Femur (tissue), 1 donor: ENCODE measurements at regions not wholly inside any gene's neighbourhood (a gene's known extent, or its start where the extent isn't known, plus 50 kb on each side); places are given as distances from the start of the nearest gene placed in this dataset.

Experiments used
- DNase-seq: peaks from one replicate; pipeline ENCODE4 v3.0.0-alpha.2; 2017

- no peak for DNase-seq
These were observed 77.0 kb downstream of the SLC25A47 start for GRCh38 chr14:100400115-100400514.

- no peak for DNase-seq
These were observed 78.0 kb downstream of the SLC25A47 start for GRCh38 chr14:100401031-100401692.

GRCh38 chr14:100401792-100402191, 78.7 kb downstream of the SLC25A47 start:
- no peak for DNase-seq

- DNase-seq, result no peak
These were observed 79.5 kb downstream of the SLC25A47 start for GRCh38 chr14:100402631-100403030.

DNA sequence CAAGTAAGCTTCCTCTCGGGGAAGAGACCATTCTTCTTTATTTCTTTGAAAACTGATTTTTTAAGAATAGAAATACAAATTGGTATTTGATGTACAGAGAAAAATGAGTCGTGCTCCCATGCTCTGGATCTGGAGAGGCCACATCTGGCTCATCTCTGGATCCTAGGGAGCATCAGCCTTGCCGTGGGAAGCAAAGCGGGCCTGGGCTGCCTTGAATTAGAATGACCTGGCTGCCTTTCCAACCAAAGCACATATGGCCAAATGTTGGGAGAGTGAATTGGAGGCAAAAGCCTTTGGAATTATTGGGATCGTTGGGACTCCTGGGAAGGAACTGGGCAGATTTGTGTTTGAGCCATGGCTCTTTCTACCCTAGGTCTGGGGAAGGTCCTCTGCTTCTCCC, 80.0 kb downstream of the SLC25A47 start:
- no peak for DNase-seq

GRCh38 chr14:100403802-100404365, 80.7 kb downstream of the SLC25A47 start:
- no peak for DNase-seq

DNA sequence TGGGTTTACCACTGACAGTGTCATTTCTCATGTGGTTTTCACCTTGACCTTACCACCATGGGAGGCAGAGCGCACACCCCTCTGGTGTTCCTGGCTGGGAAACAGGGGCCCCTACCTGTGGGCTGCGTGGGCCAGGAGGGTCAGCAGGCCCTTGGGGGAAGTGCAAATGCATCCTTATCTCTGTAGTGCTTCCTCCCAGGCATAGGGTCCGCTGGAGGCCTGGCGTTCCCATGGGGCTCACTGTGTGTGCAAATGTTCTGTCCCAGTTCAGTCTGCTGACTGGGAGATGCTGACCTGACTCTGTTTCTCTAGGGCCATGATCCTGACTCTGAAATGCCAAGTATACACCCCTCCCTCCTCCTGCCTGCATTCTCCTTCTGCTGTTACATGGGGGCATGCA, 81.3 kb downstream of the SLC25A47 start:
- DNase-seq, result no peak

- DNase-seq, result no peak
These were observed 82.8 kb downstream of the SLC25A47 start for GRCh38 chr14:100405760-100406455.

DNA sequence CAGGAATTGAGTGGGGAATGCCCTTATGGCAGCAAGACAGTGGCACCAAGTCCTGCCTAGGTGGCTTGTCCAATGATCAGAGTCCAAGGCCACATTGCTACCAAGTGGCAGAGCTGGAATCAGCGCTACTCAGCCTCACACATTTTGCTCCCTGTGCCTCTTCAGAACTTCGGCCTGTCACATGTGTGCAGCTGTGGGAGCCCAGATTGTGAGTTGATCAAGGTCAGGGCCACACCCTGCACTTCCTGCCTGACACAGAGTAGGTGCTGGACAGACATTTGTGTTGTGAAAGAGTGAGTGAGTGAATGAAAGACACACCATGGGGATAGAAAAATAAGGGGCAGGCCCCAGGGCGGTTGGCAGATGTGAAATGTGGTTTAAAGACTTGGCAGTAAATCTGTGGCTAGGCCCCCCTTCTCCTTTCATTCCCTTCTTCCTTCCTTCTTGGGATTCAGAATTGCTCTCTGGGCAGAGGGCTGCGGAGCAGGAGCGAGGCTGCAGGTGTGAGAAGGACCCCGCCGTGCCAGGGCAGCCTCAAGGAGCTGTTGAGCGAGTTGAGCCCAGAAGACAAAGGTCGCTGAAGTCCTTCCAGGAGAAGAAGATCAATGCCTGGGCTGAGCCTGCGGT, 83.5 kb downstream of the SLC25A47 start:
- DNase-seq, result no peak

GRCh38 chr14:100407376-100408102, 84.4 kb downstream of the SLC25A47 start:
- no peak for DNase-seq

DNA sequence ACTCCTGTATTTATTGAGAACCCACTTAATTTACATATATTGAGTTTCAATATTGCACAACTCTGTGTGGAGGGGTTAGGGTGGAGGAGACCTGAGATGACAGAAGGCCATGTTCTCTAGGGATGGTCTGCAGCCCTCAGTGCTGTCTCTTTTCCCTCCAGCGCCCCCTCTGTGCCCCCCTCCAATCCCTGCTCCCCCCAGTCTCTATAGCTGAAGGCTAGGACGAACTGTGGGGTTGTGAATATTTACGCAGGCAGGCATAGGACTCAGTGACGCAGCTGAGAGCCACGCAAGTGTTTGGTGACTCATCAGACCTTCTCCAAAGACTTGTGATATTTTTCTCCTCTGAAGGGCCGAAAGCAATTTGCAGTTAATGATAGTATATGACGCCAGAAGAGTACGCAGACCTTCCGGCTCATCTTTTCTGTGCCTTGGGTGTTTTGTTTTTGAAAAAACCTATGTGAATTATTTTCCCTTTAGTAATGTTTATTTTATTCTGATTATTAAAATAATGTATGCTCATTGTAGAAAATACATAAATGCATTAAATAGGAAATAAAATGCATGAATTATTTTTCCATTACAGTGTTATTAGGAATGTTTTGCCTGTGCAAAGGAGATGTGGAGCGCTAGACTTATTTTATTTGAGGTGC, 85.3 kb downstream of the SLC25A47 start:
- DNase-seq, result no peak

GRCh38 chr14:100409003-100409360, 85.8 kb downstream of the SLC25A47 start:
- no peak for DNase-seq

DNA sequence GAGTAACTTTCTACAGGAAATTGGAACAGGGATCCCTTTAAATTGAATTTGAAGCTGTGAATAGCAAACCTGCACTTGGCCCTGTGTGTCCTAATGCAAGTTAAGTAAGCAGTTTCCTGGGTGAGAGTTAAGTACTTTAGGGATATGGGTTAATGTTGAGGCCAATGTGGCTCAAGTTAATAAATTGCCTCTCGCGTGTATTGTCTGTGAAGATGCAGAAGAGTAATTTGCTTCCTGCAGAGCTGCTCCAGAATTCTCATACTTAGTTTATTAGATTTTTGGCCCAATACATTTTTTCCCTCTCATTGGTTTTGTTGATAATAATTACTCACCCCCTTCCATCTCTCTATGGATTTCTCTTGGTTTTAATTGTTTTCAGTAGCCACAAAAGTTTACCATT, 86.5 kb downstream of the SLC25A47 start:
- no peak for DNase-seq

DNA sequence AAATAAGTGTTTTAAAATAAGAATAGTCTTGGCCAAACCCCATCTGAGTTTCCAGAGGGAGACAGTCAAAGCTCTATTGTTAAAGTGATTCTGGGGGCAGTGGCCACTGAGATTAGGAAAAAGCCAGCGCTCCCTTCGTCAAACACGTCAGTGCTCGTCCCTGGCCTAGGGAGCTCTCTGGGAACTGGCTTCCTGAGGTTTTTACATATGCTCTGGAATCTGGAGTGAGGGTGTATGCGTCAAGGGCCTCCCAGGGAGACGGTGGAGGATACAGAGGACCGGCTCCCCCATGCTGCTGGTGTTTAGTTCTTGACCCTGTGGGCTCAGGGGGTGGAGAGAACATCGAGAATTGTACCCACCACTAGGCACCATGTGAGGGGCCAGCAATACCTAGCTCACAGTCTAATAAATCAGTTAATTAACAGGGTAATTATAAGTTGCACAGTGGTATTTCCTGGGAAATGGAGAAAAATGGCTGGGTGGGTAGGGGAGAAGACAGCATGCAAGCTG, 87.0 kb downstream of the SLC25A47 start:
- DNase-seq, result no peak

- DNase-seq, result no peak
These were observed 90.6 kb downstream of the SLC25A47 start for GRCh38 chr14:100413699-100414098.

- DNase-seq, result no peak
These were observed 92.1 kb downstream of the SLC25A47 start for GRCh38 chr14:100415226-100415625.

DNA sequence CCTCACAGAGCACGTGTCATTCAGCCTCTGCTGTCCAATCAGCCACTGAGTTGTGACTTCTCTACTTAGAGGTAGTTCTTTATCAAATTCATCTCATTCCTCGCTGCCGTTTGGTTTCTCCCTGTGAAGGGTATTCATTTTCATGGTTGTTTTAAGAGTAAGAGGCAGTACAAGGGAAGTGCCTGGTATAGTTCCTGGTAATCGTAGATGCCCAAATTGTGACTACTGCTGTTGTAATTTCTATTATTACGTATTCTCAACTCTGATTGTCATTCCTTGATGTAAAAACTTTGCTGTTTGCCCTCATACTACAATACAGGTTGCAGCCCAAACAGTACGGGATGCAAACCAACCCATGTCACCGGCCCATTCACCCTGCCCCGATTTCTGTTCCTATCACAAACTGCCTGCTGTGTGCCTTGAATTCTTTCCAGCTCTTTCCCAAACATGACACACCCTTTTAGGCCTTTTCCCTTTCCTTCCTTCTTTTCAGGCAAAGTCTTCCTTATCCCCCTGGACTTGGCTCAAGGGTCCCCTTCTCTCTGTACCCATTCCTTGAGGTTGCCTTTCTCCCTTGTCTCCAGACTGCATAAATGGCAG, 93.0 kb downstream of the SLC25A47 start:
- DNase-seq, result no peak

GRCh38 chr14:100416921-100417860, 94.1 kb downstream of the SLC25A47 start:
- DNase-seq, result peak; percentile 76

- DNase-seq, result no peak
These were observed 96.7 kb downstream of the SLC25A47 start for GRCh38 chr14:100419856-100420255.

DNA sequence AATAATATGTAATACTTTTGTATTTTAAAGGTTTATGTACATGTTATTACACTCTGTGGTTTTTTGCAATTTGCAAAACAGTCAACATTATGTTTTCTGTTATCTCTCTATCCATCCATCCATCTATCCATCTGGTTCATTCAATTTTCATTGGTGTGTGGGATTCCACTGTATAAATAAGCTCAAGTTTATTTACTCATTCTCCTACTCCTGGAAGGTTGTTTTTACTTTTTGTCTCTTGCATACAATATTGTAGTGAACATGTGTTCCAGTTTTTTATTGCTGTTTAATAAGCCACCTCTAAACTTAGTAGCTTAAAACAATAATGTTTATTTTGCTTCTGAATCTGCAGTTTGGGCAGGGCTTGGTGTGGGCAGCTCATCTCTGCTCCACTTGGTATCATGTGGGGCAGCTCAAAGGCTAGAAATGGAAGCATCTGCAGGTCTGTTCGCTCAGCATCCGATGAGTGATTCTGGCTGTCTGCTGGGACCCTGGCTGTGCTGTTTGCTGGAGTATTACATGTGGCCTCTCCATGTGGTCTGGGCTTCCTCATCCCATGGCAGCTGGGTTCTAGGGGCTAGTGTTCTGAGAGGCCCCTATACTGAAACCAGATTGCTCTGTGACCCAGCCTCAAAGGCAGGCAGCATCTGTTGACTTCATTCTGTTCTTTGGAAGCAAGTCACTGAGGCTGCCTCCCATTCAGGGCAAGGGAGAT, 98.8 kb downstream of the SLC25A47 start:
- DNase-seq, result no peak
